Activated naive CD4-positive, alpha-beta T cell treated with anti-CD3 and anti-CD28 coated beads, Interleukin-2, amount 50 U/mL, for 72 hours (primary cell): ENCODE measurements at regions not wholly inside any gene's neighbourhood (a gene's known extent, or its start where the extent isn't known, plus 50 kb on each side); places are given as distances from the start of the nearest gene placed in this dataset.

Experiments
- ATAC-seq, 2 donors: fragments of 150-1000 bp; cut with Tn5 transposase; 2 replicates each; pipeline ENCODE4 v1.10.0; 2021; ENCODE audit warnings: mild to moderate bottlenecking in 2 of 2, moderate library complexity in 2 of 2
- DNase-seq, 2 donors: peaks; one replicate each; pipeline ENCODE4 v3.0.0; 2021 to 2022; ENCODE audit warnings: low spot score in 2 of 2
- H3K27ac Mint-ChIP-seq, 2 donors: one replicate each; pipeline ENCODE4 v1.8.0; 2022; ENCODE audit warnings: mild to moderate bottlenecking in 2 of 2, mixed read lengths in 2 of 2
- H3K36me3 Mint-ChIP-seq, 2 donors: one replicate each; pipeline ENCODE4 v1.8.0; 2022; ENCODE audit warnings: mixed read lengths in 2 of 2
- H3K9me3 Mint-ChIP-seq, 2 donors: one replicate each; pipeline ENCODE4 v1.8.0; 2022; ENCODE audit warnings: mixed read lengths in 2 of 2

- Mint-ChIP-seq H3K27ac (no peak overlapping the region), H3K9me3 (peaks cover 0 to 5% of the 10 kb centered on the region in 2 donors), H3K36me3 (no peaks in the 10 kb centered on the region)
- no peak for ATAC-seq
- DNase-seq, result no peak
Measured at GRCh38 chr1:106721790-106722189, 334.7 kb upstream of the PRMT6 start.

- ATAC-seq (no peak), DNase-seq (no peak)
- Mint-ChIP-seq H3K36me3 (no peaks in the 10 kb centered on the region), H3K27ac (no peak overlapping the region), H3K9me3 (peaks cover under 1 to 5% of the 10 kb centered on the region in 2 donors)
Measured at GRCh38 chr1:106722466-106722865, 334.0 kb upstream of the PRMT6 start.

- DNase-seq (no peak), ATAC-seq (no peak)
- Mint-ChIP-seq H3K36me3 (no peaks in the 10 kb centered on the region), H3K27ac (no peak overlapping the region), H3K9me3 (peaks cover 13 to 21% of the 10 kb centered on the region in 2 donors)
Measured at GRCh38 chr1:106727171-106727570, 329.3 kb upstream of the PRMT6 start.

GRCh38 chr1:106746448-106747085 is 309.9 kb upstream of the PRMT6 start:
- Mint-ChIP-seq H3K27ac (no peak overlapping the region), H3K36me3 (no peaks in the 10 kb centered on the region), H3K9me3 (peaks cover 10 to 13% of the 10 kb centered on the region in 2 donors)
- no peak for ATAC-seq
- no peak for DNase-seq

- ATAC-seq (no peak), DNase-seq (no peak)
- peaks cover 10 to 13% of the 10 kb centered on the region in 2 donors for H3K9me3 Mint-ChIP-seq
- no peaks in the 10 kb centered on the region for H3K36me3 Mint-ChIP-seq
- H3K27ac Mint-ChIP-seq, result no peak overlapping the region
Measured at GRCh38 chr1:106747232-106747631, 309.2 kb upstream of the PRMT6 start.

GRCh38 chr1:106747791-106748190 is 308.7 kb upstream of the PRMT6 start:
- Mint-ChIP-seq H3K9me3 (peaks cover 10 to 11% of the 10 kb centered on the region in 2 donors), H3K27ac (no peak overlapping the region), H3K36me3 (no peaks in the 10 kb centered on the region)
- ATAC-seq (no peak), DNase-seq (no peak)

- Mint-ChIP-seq H3K36me3 (no peaks in the 10 kb centered on the region), H3K9me3 (peaks cover 7 to 10% of the 10 kb centered on the region in 2 donors), H3K27ac (no peak overlapping the region)
- ATAC-seq (no peak), DNase-seq (no peak)
Measured at GRCh38 chr1:106748606-106749005, 307.9 kb upstream of the PRMT6 start.

GRCh38 chr1:106749491-106749890 is 307.0 kb upstream of the PRMT6 start:
- DNase-seq (no peak), ATAC-seq (no peak)
- Mint-ChIP-seq H3K9me3 (peaks cover 7 to 10% of the 10 kb centered on the region in 2 donors), H3K36me3 (no peaks in the 10 kb centered on the region), H3K27ac (no peak overlapping the region)

GRCh38 chr1:106749906-106750305 is 306.6 kb upstream of the PRMT6 start:
- no peak for DNase-seq
- H3K27ac Mint-ChIP-seq, result no peak overlapping the region

GRCh38 chr1:106751002-106751401 is 305.5 kb upstream of the PRMT6 start:
- ATAC-seq (no peak), DNase-seq (no peak)
- Mint-ChIP-seq H3K36me3 (no peaks in the 10 kb centered on the region), H3K9me3 (peaks cover 10 to 15% of the 10 kb centered on the region in 2 donors), H3K27ac (no peak overlapping the region)

More at GRCh38 chr1:106749906-106750305, 306.6 kb upstream of the PRMT6 start:
- no peak for ATAC-seq
- H3K9me3 Mint-ChIP-seq, result peaks cover 7 to 10% of the 10 kb centered on the region in 2 donors
- H3K36me3 Mint-ChIP-seq, result no peaks in the 10 kb centered on the region

- ATAC-seq (no peak), DNase-seq (no peak)
- Mint-ChIP-seq H3K36me3 (no peaks in the 10 kb centered on the region), H3K9me3 (peaks cover 10 to 18% of the 10 kb centered on the region in 2 donors), H3K27ac (no peak overlapping the region)
Measured at GRCh38 chr1:106753066-106753465, 303.4 kb upstream of the PRMT6 start.

GRCh38 chr1:106754957-106755356 is 301.5 kb upstream of the PRMT6 start:
- H3K36me3 Mint-ChIP-seq, result peaks cover 0 to 5% of the 10 kb centered on the region in 2 donors
- peaks cover 18 to 23% of the 10 kb centered on the region in 2 donors for H3K9me3 Mint-ChIP-seq
- DNase-seq, result no peak
- H3K27ac Mint-ChIP-seq, result no peak overlapping the region
- ATAC-seq, result no peak

- ATAC-seq, result no peak
Measured at GRCh38 chr1:106755682-106756406, 300.6 kb upstream of the PRMT6 start.

GRCh38 chr1:106756752-106757151 is 299.7 kb upstream of the PRMT6 start:
- Mint-ChIP-seq H3K27ac (no peak overlapping the region), H3K9me3 (peaks cover 9 to 15% of the 10 kb centered on the region in 2 donors), H3K36me3 (peaks cover 0 to 5% of the 10 kb centered on the region in 2 donors)
- DNase-seq, result no peak
- ATAC-seq, result no peak

More at GRCh38 chr1:106755682-106756406, 300.6 kb upstream of the PRMT6 start:
- no peak for DNase-seq
- peaks cover 0 to 5% of the 10 kb centered on the region in 2 donors for H3K36me3 Mint-ChIP-seq
- peaks cover 9 to 17% of the 10 kb centered on the region in 2 donors for H3K9me3 Mint-ChIP-seq
- H3K27ac Mint-ChIP-seq, result no peak overlapping the region

GRCh38 chr1:106768077-106768476 is 288.4 kb upstream of the PRMT6 start:
- H3K9me3 Mint-ChIP-seq, result peaks cover 6 to 11% of the 10 kb centered on the region in 2 donors
- no peak for ATAC-seq
- no peak overlapping the region for H3K27ac Mint-ChIP-seq
- no peak for DNase-seq
- peaks cover 0 to 3% of the 10 kb centered on the region in 2 donors for H3K36me3 Mint-ChIP-seq

- H3K27ac Mint-ChIP-seq, result no peak overlapping the region
- DNase-seq (no peak), ATAC-seq (no peak)
- H3K9me3 Mint-ChIP-seq, result peaks cover 11 to 15% of the 10 kb centered on the region in 2 donors
- peaks cover 0 to 7% of the 10 kb centered on the region in 2 donors for H3K36me3 Mint-ChIP-seq
Measured at GRCh38 chr1:106768501-106768900, 288.0 kb upstream of the PRMT6 start.

- ATAC-seq, result no peak
- H3K27ac Mint-ChIP-seq, result no peak overlapping the region
- H3K36me3 Mint-ChIP-seq, result peaks cover 0 to 14% of the 10 kb centered on the region in 2 donors
- H3K9me3 Mint-ChIP-seq, result peaks cover 25 to 37% of the 10 kb centered on the region in 2 donors
- no peak for DNase-seq
Measured at GRCh38 chr1:106773206-106773605, 283.3 kb upstream of the PRMT6 start.

- Mint-ChIP-seq H3K9me3 (peaks cover 17 to 32% of the 10 kb centered on the region in 2 donors), H3K27ac (no peak overlapping the region), H3K36me3 (no peaks in the 10 kb centered on the region)
- ATAC-seq (no peak), DNase-seq (no peak)
Measured at GRCh38 chr1:106780066-106780465, 276.4 kb upstream of the PRMT6 start.
